ENCODE measurements at regions not wholly inside any gene's neighbourhood (a gene's known extent, or its start where the extent isn't known, plus 50 kb on each side); places are given as distances from the start of the nearest gene placed in this dataset.

- no peak overlapping the region for H3K4me3 ChIP-seq (replicated peaks; ENCODE audit: low read depth, low read length)
- TF ChIP-seq CTCF (IDR thresholded peaks at IDR 0.05; ENCODE audit: low read length, missing control alignments), result no peak
These were observed 101.1 kb downstream of the RAB11FIP2 start for GRCh38 chr10:117945651-117946050.

GRCh38 chr10:117946525-117947070 is 100.1 kb downstream of the RAB11FIP2 start:
- no peak for DNase-seq (ENCODE audit: low read depth)
- H3K4me3 ChIP-seq (replicated peaks; ENCODE audit: low read depth, low read length), result no peak overlapping the region
- TF ChIP-seq CTCF (IDR thresholded peaks at IDR 0.05; ENCODE audit: low read length, missing control alignments), result no peak

More at GRCh38 chr10:117945651-117946050, 101.1 kb downstream of the RAB11FIP2 start:
- DNase-seq (ENCODE audit: low read depth), result no peak

GRCh38 chr10:117948493-117948892 is 98.2 kb downstream of the RAB11FIP2 start:
- no peak for DNase-seq (ENCODE audit: low read depth)
- TF ChIP-seq CTCF (IDR thresholded peaks at IDR 0.05; ENCODE audit: low read length, missing control alignments), result no peak
- no peak overlapping the region for H3K4me3 ChIP-seq (replicated peaks; ENCODE audit: low read depth, low read length)

- H3K4me3 ChIP-seq (replicated peaks; ENCODE audit: low read depth, low read length), result no peak overlapping the region
- DNase-seq (ENCODE audit: low read depth), result no peak
- no peak for TF ChIP-seq CTCF (IDR thresholded peaks at IDR 0.05; ENCODE audit: low read length, missing control alignments)
These were observed 96.3 kb downstream of the RAB11FIP2 start for GRCh38 chr10:117950408-117950807.
